Parathyroid adenoma (tissue), 2 donors: ENCODE measurements at regions not wholly inside any gene's neighbourhood (a gene's known extent, or its start where the extent isn't known, plus 50 kb on each side); places are given as distances from the start of the nearest gene placed in this dataset.

Source experiments
- H2AFZ ChIP-seq: fragments of 300-600 bp; sonication (generic); one replicate; pipeline ENCODE4 v1.7.0; 2017; ENCODE audit warnings: antibody characterized with exemption, mild to moderate bottlenecking
- H3K27ac ChIP-seq: fragments of 300-600 bp; sonication (generic); one replicate; pipeline ENCODE4 v1.7.0; 2017
- H3K27me3 ChIP-seq: fragments of 300-600 bp; sonication (generic); one replicate; pipeline ENCODE4 v1.7.0; 2017; ENCODE audit warnings: low read length; ENCODE audit not compliant: control insufficient read depth, insufficient read depth
- H3K36me3 ChIP-seq: fragments of 300-600 bp; sonication (generic); one replicate; pipeline ENCODE4 v1.7.0; 2017; ENCODE audit warnings: low read length; ENCODE audit not compliant: control insufficient read depth, insufficient read depth
- H3K4me1 ChIP-seq: fragments of 300-600 bp; sonication (generic); one replicate; pipeline ENCODE4 v1.7.0; 2017; ENCODE audit warnings: control low read depth
- H3K4me2 ChIP-seq: fragments of 300-600 bp; sonication (generic); one replicate; pipeline ENCODE4 v1.7.0; 2017; ENCODE audit warnings: low read length
- H3K4me3 ChIP-seq: fragments of 300-600 bp; sonication (generic); one replicate; pipeline ENCODE4 v1.7.0; 2017; ENCODE audit warnings: low read depth, low read length
- H3K79me2 ChIP-seq: fragments of 300-600 bp; sonication (generic); one replicate; pipeline ENCODE4 v1.7.0; 2017; ENCODE audit warnings: control low read depth
- H3K9ac ChIP-seq: fragments of 300-600 bp; sonication (generic); one replicate; pipeline ENCODE4 v1.7.0; 2017; ENCODE audit warnings: mild to moderate bottlenecking
- H3K9me3 ChIP-seq: fragments of 300-600 bp; sonication (generic); one replicate; pipeline ENCODE4 v1.7.0; 2017; ENCODE audit warnings: low read length; ENCODE audit not compliant: control insufficient read depth
- CTCF ChIP-seq: fragments of 300-600 bp; sonication (generic); IDR thresholded peaks from one replicate; pipeline ENCODE4 v1.7.0; 2017; ENCODE audit warnings: antibody characterized with exemption, mild to moderate bottlenecking
- donor health status: primary hyperparathyroidism.

DNA sequence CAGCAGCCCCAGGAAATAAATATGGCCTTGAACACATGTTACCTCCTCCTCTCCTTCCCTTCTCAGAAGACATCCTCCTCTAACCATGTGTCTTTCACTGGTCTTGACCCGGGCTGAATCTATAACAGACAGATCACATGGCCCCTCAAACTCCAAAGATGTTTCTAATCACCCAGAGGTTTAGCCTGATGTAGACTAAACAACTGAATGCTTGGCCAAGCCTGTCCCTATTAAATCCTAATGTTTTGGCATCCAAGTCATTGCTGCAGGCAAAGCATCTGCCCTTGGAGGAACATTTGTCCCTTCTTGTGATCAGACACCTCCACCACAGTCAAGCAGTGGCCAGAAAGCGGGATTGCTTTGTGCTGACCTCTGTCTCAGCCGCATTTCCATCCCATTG lies 65.5 kb downstream of the ANKRD60 start:
- H3K79me2 ChIP-seq: no peaks in the 10 kb centered on the region
- no peaks in the 10 kb centered on the region for H3K4me1 ChIP-seq
- no peaks in the 10 kb centered on the region for H3K27me3 ChIP-seq
- H3K4me3 ChIP-seq: no peak overlapping the region
- H3K9me3 ChIP-seq: no peaks in the 10 kb centered on the region
- no peak overlapping the region for H2AFZ ChIP-seq
- no peak overlapping the region for H3K4me2 ChIP-seq
- no peaks in the 10 kb centered on the region for H3K36me3 ChIP-seq
- H3K27ac ChIP-seq: no peak overlapping the region
- no peak overlapping the region for H3K9ac ChIP-seq
- TF ChIP-seq CTCF: no peak

DNA sequence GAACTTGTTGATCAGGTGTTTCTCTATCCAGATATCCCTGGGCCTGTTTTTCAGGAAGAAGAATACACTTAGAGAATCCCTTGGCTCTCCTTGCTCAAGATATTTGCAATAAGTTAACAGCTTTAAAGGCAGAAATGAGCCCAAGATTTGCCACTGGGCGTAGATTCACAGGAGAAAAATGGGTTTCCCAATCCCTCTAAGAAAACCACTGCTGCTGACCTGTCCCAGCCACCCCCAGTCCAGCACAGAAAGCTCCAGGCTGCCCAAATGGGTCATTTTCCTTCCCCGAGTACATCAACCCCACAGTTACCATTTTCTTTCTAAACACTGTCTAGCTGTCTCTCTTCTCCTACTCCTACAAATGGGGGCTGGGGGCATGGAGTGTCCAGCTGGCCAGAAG lies 67.3 kb downstream of the ANKRD60 start:
- no peaks in the 10 kb centered on the region for H3K36me3 ChIP-seq
- H3K4me3 ChIP-seq: no peak overlapping the region
- H3K4me1 ChIP-seq: no peaks in the 10 kb centered on the region
- H3K27me3 ChIP-seq: no peaks in the 10 kb centered on the region
- no peaks in the 10 kb centered on the region for H3K9me3 ChIP-seq
- H3K79me2 ChIP-seq: no peaks in the 10 kb centered on the region
- no peak overlapping the region for H2AFZ ChIP-seq
- H3K9ac ChIP-seq: no peak overlapping the region
- H3K4me2 ChIP-seq: no peak overlapping the region
- no peak for TF ChIP-seq CTCF
- no peak overlapping the region for H3K27ac ChIP-seq

GRCh38 chr20:58160451-58161061 lies 67.9 kb downstream of the ANKRD60 start:
- Histone ChIP-seq H3K4me2 (no peak overlapping the region), H3K79me2 (no peaks in the 10 kb centered on the region), H3K9me3 (no peaks in the 10 kb centered on the region)

GRCh38 chr20:58155148-58155925 lies 73.1 kb downstream of the ANKRD60 start:
- TF ChIP-seq CTCF: no peak
- H3K9ac ChIP-seq: no peak overlapping the region
- H3K4me2 ChIP-seq: no peak overlapping the region
- H2AFZ ChIP-seq: no peak overlapping the region
- H3K27me3 ChIP-seq: no peaks in the 10 kb centered on the region
- no peaks in the 10 kb centered on the region for H3K9me3 ChIP-seq
- no peak overlapping the region for H3K4me3 ChIP-seq
- H3K4me1 ChIP-seq: no peaks in the 10 kb centered on the region
- H3K36me3 ChIP-seq: no peaks in the 10 kb centered on the region
- no peaks in the 10 kb centered on the region for H3K79me2 ChIP-seq
- H3K27ac ChIP-seq: no peak overlapping the region

More at GRCh38 chr20:58160451-58161061, 67.9 kb downstream of the ANKRD60 start:
- Histone ChIP-seq H3K27ac (no peak overlapping the region), H3K27me3 (no peaks in the 10 kb centered on the region), H3K9ac (no peak overlapping the region), H3K4me1 (no peaks in the 10 kb centered on the region), H2AFZ (no peak overlapping the region), H3K36me3 (no peaks in the 10 kb centered on the region), H3K4me3 (no peak overlapping the region)
- no peak for TF ChIP-seq CTCF
